ENCODE measurements at regions not wholly inside any gene's neighbourhood (a gene's known extent, or its start where the extent isn't known, plus 50 kb on each side); places are given as distances from the start of the nearest gene placed in this dataset.

GRCh38 chr2:20935168-20935775 is 108.6 kb downstream of the APOB start:
- H3K27ac ChIP-seq, result no peak overlapping the region
- TF ChIP-seq CTCF (IDR thresholded peaks at IDR 0.05), result no peak
- TF ChIP-seq ZFX (IDR thresholded peaks at IDR 0.05; ENCODE audit: borderline replicate concordance), result no peak

GRCh38 chr2:20934236-20934635 is 109.6 kb downstream of the APOB start:
- no peak overlapping the region for H3K27ac ChIP-seq
- TF ChIP-seq ZFX (IDR thresholded peaks at IDR 0.05; ENCODE audit: borderline replicate concordance), result no peak
- TF ChIP-seq CTCF (IDR thresholded peaks at IDR 0.05), result no peak

GRCh38 chr2:20933714-20934113 is 110.2 kb downstream of the APOB start:
- no peak for TF ChIP-seq ZFX (IDR thresholded peaks at IDR 0.05; ENCODE audit: borderline replicate concordance)
- no peak for TF ChIP-seq CTCF (IDR thresholded peaks at IDR 0.05)
- no peak overlapping the region for H3K27ac ChIP-seq

DNA sequence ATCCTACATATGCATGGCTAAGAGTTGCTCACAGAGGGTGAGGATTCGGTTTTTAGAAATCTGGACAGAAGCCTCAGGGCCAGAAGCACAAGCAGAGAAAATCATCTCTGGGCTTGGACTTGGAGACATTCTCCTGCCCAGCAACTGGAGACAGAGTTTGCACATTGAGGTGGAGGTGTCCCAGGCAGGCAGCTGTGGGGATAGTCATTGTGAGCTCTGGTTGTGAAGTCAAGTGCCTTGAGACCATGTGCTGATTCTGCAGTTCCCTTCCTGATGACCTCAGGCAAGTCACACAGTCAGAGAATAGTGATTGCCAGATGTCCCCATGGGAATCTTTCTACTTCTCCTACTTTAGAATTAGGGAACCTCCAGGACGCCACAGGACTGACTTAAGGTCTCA is 108.4 kb upstream of the LDAH start:
- no peak overlapping the region for H3K27ac ChIP-seq
- TF ChIP-seq ZFX (IDR thresholded peaks at IDR 0.05; ENCODE audit: borderline replicate concordance), result no peak
- no peak for TF ChIP-seq CTCF (IDR thresholded peaks at IDR 0.05)

DNA sequence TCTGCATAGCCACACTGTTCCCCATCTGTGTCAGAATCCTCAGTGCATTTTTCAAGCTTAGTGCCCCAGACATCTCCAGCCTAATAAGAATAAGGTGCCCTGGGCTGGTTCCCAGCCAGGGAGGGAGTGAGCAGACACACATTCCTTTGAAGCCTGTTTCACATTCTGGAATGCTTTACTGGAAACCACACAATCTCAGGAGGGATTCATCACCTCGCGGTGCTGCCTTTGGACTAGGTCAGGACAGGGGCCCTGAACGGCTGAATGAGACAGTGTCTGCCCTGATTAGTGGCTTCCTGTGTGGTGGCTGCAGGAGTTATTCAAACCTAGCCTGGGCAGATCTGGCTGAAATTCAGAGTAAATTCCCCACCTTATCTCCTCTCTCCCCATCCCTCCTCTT is 108.0 kb upstream of the LDAH start:
- H3K27ac ChIP-seq, result no peak overlapping the region
- TF ChIP-seq ZFX (IDR thresholded peaks at IDR 0.05; ENCODE audit: borderline replicate concordance), result no peak
- no peak for TF ChIP-seq CTCF (IDR thresholded peaks at IDR 0.05)

DNA sequence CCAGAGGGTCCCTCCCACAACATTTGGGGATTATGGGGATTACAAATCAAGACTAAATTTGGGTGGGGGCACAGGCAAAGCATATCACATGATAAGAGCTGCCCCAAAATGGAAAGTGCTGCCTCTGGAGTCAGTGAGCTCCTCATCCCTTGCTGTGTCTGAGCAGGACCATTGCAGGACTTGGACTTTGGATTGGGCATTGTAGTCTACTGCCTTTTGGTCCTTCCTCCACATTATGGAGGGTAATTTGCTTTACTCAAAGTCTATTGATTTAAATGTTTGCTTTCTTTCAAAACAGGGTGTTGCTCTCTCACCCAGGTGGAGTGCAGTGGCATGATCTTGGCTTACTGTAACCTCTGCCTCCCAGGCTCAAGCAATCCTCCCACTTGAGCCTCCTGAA is 106.8 kb upstream of the LDAH start:
- no peak overlapping the region for H3K27ac ChIP-seq
- TF ChIP-seq CTCF (IDR thresholded peaks at IDR 0.05), result no peak
- TF ChIP-seq ZFX (IDR thresholded peaks at IDR 0.05; ENCODE audit: borderline replicate concordance), result no peak

DNA sequence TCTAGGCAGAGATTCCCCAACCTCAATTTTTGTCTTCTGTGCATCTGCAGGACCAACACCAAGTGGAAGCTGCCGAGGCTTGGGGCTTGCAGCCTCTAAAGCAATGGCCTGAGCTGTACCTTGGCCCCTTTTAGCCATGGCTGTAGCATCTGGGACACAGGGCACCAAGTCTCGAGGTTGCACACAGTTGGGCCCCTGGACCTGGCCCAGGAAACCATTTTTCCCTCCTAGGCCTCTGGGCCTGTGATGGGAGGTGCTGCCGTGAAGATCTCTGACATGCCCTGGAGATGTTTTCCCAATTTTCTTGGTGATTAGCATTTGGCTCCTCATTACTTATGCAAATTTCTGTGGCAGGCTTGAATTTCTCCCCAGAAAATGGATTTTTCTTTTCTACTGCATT is 105.7 kb upstream of the LDAH start:
- TF ChIP-seq CTCF (IDR thresholded peaks at IDR 0.05), result no peak
- no peak for TF ChIP-seq ZFX (IDR thresholded peaks at IDR 0.05; ENCODE audit: borderline replicate concordance)
- H3K27ac ChIP-seq, result no peak overlapping the region
